IPS-NIHi11 (cell line): ENCODE measurements at regions not wholly inside any gene's neighbourhood (a gene's known extent, or its start where the extent isn't known, plus 50 kb on each side); places are given as distances from the start of the nearest gene placed in this dataset.

Source experiments
- DNase-seq: peaks from one replicate; pipeline ENCODE4 v3.0.0; 2012; ENCODE audit warnings: mixed read lengths, low spot score

DNA sequence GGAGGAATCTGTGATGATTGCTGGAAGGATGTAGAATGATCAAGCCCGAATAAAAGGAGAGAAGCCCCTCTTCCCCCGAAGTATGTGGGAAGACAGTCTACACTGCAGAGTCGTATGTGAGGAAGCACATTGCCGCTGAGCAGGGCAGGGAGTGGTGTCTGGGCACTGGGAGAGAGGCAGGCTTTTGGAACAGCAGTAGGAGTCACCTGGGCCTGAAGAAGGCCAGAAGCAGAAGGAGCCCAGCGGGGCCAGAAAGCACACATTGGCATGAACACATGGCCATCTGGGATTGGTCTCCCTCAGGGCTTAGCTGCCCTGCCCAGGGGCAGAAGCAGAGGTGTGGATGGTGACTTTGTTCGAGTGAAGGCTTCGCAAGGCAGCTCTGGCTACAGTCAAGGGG, 162.8 kb downstream of the ERCC6L2 start:
- no peak for DNase-seq

DNA sequence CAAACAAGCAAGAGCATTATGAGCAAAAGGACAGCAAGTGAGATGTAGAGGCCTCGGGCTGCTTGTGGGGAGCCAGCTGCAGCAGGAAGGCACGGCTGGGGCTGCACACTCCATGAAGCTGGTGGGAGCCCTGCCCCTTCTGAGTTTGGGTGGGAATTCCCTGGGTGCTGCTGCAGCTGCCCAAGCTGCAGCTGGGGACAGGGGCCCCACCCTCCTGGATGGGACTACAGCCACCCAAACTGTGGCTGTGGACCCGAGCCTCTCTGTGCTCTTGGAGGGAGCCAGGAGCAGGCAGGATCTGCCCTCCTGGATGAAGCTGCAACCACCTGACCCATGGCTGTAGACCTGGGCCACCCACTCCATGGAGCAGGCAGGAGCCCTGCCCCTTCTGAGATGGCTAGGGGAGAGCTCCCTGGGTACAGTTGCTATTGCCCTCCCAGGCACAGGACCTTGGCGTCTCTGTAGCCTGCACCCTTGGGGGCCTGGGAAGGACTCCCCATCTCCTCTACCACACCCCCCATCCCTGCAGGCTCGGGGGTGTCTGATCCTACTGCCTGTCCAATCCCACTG, 159.1 kb downstream of the ERCC6L2 start:
- no peak for DNase-seq

DNA sequence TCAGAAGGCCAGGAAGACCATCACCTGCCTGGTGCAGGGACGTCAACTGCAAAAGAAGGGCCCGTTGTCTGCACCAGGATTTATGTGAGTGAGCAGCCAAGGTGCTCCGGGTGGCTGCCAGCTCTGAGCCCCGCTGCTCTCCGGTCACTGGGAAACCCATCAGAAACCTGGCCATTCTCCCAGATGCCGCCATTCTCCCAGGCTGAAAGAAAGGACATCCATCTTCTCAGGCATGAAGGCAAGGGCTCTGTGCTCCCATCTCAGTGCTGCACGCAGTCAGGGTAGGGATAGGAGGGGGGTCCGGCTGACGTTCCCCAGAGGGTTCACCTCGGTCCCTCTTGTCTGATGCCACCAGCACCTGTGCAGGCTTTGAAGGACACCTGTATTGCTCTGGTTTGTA, 158.4 kb downstream of the ERCC6L2 start:
- DNase-seq, result no peak

DNA sequence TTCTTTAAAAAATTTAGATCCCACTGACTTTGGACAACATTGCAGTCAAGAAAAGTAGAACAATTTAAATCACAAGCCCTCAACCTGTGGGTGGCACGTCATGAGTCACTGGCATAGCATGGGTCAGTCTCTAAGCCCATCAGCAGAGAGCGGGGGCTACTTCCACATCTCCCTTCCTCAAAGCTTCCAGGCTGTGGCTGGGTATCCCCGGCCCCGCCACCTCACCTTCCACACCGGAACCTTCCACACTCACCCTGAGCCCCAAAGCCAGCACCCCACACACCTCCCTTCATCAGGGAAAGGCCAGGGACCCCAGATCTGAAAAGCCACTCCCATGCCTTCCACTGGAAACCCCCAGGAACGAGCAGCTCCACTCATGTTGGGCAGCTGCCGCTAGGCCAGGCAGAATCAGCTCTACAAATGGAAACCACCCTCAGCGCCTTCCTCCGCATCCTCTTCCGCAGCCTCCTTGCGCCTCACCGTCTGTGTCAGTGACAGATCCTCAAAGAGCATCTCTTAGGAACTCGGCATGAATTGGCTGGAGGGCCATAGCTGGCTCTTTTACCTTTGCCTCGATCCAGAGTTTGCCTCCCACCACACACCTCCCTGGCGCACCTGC, 156.5 kb downstream of the ERCC6L2 start:
- no peak for DNase-seq

DNA sequence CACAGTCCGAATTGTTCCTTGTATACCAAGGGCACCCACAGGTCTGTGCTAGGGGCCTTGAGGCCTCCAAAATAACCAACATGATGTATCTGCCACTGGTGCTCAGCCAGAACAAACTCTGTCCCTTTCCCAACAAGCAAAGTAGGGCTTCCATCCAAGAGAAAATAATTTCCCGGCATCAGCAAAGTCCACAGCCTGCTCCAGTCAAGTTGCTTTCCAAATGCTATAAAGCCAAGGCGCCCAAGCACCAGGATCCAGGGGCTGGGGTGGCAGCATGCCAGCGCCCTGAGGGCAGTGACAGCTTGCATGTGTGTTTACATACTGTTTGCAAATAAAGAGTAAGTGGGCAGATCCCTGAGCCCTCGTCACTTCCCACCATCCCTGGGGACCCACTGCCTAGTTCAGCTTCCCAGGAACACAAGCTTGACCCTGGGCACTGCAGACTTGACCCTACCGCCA, 155.9 kb downstream of the ERCC6L2 start:
- no peak for DNase-seq

DNA sequence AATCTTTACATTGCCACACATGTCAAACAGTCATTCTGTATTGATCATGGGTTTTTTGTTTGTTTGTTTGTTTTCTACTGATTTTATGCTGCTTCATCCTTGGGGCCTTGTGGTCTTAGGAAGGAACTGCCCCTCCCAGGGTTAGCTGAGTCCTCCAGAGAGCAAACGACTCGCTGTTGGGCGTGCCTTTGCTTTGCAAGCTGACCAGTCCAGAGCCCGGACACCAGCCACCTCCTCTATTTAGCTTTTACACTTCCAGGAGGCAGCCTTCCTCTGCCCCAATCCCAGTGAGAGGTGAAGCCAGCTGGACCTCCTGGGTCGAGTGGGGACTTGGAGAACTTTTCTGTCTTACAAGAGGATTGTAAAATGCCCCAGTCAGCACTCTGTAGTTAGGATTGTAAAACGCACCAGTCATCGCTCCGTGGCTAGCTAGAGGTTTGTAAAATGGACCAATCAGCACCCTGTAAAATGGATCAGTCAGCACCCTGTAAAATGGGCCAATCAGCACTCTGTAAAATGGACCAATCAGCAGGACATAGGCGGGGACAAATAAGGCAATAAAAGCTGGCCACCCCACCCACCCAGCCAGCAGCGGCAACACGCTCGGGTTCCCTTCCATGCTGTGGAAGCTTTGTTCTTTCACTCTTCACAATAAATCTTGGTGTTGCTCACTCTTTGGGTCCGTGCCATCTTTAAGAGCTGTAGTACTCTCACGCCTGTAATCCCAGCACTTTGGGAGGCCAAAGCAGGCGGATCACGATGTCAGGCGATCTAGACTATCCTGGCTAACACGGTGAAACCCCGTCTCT, 154.4 kb downstream of the ERCC6L2 start:
- DNase-seq, result no peak

DNA sequence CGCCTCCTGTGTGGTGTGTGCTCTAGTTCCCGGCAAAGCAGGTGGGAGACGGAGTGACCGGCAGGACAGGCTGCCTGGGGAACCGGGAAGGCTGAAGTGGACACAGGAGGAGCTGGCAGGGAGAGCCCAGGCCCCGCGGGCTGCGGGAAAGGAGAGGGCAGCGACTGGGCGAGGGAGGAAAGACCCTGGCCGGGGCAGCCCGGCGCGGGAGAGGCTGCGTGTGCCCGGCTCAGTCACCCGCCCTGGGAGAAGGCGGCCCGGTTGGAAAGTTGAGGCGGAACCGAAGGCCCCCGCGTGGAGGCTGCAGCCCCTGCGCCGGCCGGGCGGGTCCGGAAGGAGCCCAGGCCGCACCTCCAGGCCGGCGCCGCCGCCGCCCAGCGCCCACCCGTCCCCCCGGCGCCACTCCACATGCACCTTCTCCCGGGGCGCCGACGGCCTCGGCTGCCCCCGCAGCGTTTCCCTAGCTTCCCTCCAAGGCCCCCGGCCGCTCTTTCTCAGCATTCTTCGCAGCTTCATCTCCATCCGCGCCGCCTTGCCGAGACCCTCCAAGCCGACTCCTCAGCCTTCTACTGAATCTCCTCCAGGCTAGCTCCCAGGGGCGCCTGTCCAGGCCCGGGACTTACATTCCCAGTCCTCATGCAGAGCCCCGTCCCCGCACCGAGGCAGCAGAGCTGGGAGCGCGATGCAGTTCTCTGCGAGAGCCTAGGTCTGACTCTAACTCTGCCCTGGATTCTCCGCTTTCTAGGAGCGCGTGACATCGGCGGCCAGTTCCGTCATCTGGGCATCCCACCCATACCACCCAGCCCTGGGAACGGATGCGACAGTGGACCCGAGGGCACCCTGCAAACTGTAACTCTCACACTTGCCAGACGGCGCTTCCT, 152.0 kb downstream of the ERCC6L2 start:
- DNase-seq, result peak; percentile 69

DNA sequence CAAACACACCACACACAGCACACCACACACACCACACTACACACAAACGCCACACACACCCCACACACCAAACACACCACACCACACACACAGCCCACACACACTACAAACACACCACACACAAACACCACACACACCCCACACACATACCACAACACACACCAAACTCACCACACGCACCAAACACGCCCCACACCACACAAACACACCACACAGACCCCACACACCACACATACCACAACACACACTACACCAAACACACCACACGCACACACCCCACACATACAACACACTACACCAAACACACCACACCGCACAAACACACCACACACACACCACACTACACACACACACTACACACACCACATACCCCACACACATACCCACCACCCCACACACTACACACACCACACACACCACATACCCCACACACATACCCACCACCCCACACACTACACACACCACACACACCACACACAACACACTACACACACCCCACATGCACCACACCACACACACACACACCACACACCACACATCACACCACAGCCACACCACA, 151.2 kb downstream of the ERCC6L2 start:
- DNase-seq, result no peak

DNA sequence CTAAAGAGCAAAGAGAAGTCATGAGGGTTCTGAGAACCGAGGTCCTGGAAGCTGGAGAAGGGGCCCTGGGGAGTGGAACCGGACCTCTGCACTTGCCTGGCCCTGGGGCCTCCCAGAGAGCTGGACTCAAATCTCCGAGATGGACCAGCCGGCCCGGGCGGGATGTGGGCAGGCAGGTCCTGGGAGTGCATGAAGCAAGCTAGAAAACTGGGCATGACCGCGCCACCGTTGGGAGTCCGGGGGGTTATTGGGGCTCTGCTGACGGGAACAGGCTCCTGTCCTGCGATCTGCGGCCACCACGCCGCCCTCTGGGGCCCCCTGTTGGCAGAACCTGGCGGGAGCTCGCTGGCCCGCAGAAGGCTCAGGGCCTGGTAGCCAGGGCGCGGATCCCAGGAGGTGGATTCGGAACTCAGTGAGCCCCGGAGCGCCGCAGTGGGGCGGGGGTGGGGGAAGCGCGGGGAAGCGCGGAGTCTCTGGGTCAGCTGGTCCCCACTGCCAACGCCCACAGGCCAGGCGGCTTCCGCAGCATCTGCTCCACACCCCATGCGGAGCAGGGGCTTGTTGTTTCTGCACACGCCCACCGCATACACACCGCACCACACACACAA, 150.6 kb downstream of the ERCC6L2 start:
- peak; percentile 91 for DNase-seq

DNA sequence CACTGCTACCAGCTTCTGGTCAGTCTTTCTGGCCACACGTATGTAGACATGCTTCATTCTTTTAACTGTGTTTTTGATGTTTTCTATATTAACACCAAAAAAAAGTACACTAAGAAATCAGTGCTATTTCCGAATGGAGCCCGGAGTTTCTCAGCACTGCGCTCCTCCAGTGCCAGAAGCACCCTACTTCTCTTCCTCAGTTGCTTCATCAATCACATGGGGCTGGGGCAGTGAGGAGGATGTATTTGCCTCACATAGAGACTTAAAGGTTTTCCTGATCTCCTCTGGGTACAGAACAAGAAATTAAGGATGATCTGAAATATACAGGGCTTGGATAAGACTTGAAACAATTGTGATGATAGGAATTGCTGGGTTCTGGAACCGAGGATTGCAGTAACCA, 148.0 kb downstream of the ERCC6L2 start:
- DNase-seq, result no peak

DNA sequence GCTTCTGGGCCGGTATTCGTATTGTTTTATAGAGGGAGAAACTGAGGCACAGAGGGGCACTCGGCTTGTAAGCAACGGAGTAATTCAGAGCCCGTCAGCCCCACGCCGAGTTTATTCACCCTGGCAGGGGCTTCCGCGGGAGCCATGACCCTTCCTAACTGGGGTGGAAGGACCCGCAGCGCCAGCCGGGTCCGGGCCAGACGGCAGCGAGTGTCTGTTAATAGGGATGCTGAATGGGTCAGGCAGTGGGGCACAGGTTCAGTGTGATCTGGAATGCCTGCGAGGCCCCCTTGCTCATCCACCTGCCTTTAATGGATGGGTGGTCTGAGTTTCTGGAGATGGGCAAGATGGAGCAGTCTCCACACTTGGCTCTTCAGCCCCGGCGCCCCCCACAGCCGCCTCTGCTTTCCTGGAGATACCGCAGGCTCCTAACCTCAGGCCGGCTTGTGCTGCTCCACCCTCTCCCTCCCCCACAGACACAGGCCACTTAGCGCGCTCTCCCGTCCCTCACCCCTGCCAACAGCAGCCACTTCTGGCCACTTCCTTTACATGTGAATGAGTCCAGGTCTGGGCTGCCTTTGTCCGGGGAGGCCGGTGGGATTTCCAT, 147.1 kb downstream of the ERCC6L2 start:
- DNase-seq, result peak; percentile 58

DNA sequence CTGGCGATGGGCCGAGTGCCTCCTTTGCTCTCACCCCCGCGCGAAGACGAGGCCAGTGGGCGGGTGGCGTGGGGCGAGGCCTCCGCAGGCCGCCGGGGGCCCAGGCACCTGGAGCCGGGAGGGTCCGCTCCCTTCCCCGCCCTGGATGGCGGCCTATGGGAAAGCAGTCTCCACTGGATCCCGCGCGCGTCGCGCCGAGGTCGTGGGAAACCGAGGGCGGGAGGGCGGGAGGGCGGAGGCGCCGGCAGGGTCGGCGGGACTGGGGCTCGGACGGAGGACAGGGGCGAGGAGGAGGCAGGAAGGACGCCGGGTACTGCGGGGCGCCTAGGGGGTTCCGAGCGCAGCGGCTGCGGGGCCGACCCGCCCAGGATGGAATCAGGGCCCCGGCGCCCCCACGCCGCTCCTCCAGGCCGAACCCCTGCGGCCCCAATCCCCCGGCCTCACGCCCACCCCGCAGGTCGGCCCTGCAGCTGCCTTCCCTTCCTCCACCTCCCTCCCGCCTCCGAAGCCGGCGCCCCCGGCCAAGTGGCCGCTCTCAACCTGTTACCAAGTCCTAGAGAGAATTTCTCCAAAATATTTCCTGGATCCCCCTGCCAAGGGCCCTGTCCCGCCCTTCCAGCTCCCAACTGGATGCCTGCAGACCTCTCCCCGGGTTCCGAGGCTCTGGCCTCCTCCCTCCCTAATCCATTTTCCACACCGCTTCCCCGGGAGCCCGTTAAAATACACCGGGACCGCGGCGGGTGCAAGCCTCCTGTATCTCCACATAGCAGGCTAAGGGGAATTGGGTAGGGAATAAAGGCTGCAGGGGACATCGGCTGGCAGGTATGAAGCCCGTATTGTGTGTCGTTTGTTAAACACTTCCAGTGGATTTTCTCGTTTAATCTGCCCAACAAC, 146.3 kb downstream of the ERCC6L2 start:
- peak; percentile 54 for DNase-seq

DNA sequence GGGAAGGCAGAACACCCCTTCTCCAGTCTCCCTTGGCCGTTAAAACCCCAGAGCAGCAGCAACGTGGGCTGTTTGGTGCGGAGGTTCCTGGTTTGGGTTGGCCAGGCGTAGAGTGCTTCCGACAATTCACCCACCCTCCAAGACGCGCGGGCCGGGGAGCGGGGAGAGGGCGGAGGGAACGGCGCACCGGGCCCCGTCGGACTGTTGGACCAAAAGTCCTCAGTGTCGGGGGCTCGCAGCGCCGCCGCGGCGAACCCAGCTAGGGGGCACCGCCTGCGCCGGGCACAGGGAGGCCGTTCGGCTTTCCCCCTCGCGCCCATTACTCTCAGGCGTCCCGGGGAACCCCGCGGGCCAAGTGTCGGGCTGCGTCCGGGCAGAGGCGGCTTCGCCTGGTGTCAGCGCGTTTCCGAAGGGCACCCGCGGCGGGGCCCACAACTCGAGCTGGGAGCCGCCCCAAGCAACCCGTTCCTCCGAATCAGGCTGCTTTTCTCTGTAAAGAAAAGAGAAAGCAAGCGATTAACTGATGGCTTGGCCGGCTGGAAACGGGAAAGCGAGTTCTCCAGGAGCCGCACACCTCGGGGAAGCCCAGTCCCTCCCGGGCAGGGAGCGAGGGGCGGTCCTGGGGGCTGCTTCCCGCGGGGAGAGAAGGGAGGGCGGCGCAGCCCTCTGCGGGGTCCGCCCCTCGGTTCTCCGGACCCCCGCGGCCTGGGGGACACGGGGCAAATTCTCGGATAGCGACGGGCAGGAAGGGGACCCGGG, 145.5 kb downstream of the ERCC6L2 start:
- peak; percentile 70 for DNase-seq

DNA sequence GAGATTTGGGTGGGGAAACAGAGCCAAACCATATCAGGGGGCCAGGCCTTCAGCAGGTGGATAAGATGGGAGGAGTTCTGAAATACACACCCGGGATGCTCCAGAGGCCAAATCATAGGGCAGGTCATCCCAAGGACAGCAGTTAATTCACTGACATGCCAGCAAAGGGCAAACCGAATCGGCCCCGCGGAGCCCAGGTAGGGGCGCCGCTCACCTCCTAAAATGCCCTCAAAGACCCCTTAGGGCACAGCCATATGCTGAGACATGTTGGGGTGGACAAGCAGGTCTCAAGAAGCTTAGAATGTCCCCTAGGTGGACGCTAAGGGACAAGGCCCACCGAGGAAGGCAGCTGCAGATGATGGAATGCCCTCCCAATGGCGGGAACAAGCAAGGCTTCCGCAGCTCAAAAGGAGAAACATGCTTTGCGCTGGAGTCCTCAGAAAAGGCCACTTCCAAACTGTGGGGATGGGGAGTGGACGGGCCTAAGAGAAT, 144.9 kb downstream of the ERCC6L2 start:
- peak; percentile 29 for DNase-seq
